ENCODE measurements at regions not wholly inside any gene's neighbourhood (a gene's known extent, or its start where the extent isn't known, plus 50 kb on each side); places are given as distances from the start of the nearest gene placed in this dataset.
A peak's percentile ranks its signal among the peaks of the same experiment; 100 is the strongest.

- Histone ChIP-seq H3K4me1 (peaks cover 4 to 9% (median 8%) of the 10 kb centered on the region in 4 donors), H3K4me3 (no peak overlapping the region), H3K27ac (no peak overlapping the region), H3K9me3 (no peaks in the 10 kb centered on the region), H3K27me3 (peaks cover 15% of the 10 kb centered on the region), H3K36me3 (no peaks in the 10 kb centered on the region)
- intact Hi-C loops (cut with DNase I; ENCODE audit: low total_unique reads) (loop anchor here (10.0 kb wide), 1 partner anchor 233 kb away; no protein-coding TSS in a partner anchor), in situ Hi-C loops (cut with MboI; ENCODE audit: low pct_ligation_motif_present in 1 of 4, low pct_unique_long_range_greater_than_20kb in 1 of 4, low sequenced_read_pairs in 3 of 4) (loop anchor here in 3 of 4 donors (10.0 to 25.0 kb wide), 4 partner anchors 226 to 451 kb away; no protein-coding TSS in a partner anchor)
- TF ChIP-seq EP300 (IDR thresholded peaks at IDR 0.05; ENCODE audit: low read depth) = no peak
- TF ChIP-seq CTCF (IDR thresholded peaks at IDR 0.05) = no peak
- no peak for TF ChIP-seq POLR2A (IDR thresholded peaks at IDR 0.05)
- no peak for TF ChIP-seq POLR2AphosphoS5 (IDR thresholded peaks at IDR 0.05)
- 51 to 57% methylated on average over 7 to 9 of the region's 9 CpGs for WGBS, 2 donors (ENCODE audit: low coverage in 1 of 2)
- DNase-seq = no peak
These were observed 480.7 kb downstream of the NPHP4 start for GRCh38 chr1:5511381-5512097.

GRCh38 chr1:5509664-5510452, 482.4 kb downstream of the NPHP4 start:
- peaks cover 4 to 9% (median 8%) of the 10 kb centered on the region in 4 donors for H3K4me1 ChIP-seq
- no peaks in the 10 kb centered on the region for H3K36me3 ChIP-seq
- TF ChIP-seq EP300 (IDR thresholded peaks at IDR 0.05; ENCODE audit: low read depth) (no peak), CTCF (IDR thresholded peaks at IDR 0.05) (peak; percentile 85 to 98 (median 95))
- peaks cover 15% of the 10 kb centered on the region for H3K27me3 ChIP-seq
- H3K4me3 ChIP-seq = no peak overlapping the region
- in situ Hi-C loops (cut with MboI; ENCODE audit: low pct_ligation_motif_present in 1 of 4, low pct_unique_long_range_greater_than_20kb in 1 of 4, low sequenced_read_pairs in 3 of 4) (loop anchor here in 3 of 4 donors (10.0 to 25.0 kb wide), 4 partner anchors 227 to 452 kb away; no protein-coding TSS in a partner anchor), intact Hi-C loops (cut with DNase I; ENCODE audit: low total_unique reads) (loop anchor here (10.0 kb wide), 1 partner anchor 235 kb away; no protein-coding TSS in a partner anchor)
- WGBS, 2 donors (ENCODE audit: low coverage in 1 of 2) = 28 to 29% methylated on average over 4 to 21 of the region's 21 CpGs
- peak; percentile 60 for DNase-seq
- no peak overlapping the region for H3K27ac ChIP-seq
- H3K9me3 ChIP-seq = no peaks in the 10 kb centered on the region

GRCh38 chr1:5508669-5509330, 483.4 kb downstream of the NPHP4 start:
- no peak for TF ChIP-seq CTCF (IDR thresholded peaks at IDR 0.05)
- no peak for TF ChIP-seq POLR2A (IDR thresholded peaks at IDR 0.05)
- TF ChIP-seq EP300 (IDR thresholded peaks at IDR 0.05; ENCODE audit: low read depth) = no peak
- DNase-seq = no peak
- no peaks in the 10 kb centered on the region for H3K36me3 ChIP-seq
- intact Hi-C loops (cut with DNase I; ENCODE audit: low total_unique reads) = no loop called here
- peaks cover 15% of the 10 kb centered on the region for H3K27me3 ChIP-seq
- no peak overlapping the region for H3K4me3 ChIP-seq
- peaks cover under 1 to 4% (median 3%) of the 10 kb centered on the region in 4 donors for H3K4me1 ChIP-seq
- H3K9me3 ChIP-seq = no peaks in the 10 kb centered on the region
- in situ Hi-C loops (cut with MboI; ENCODE audit: low pct_ligation_motif_present in 1 of 4, low pct_unique_long_range_greater_than_20kb in 1 of 4, low sequenced_read_pairs in 3 of 4) = loop anchor here in 3 of 4 donors (25.0 kb wide), 3 partner anchors 229 to 454 kb away; no protein-coding TSS in a partner anchor
- no peak overlapping the region for H3K27ac ChIP-seq
- WGBS, 2 donors (ENCODE audit: low coverage in 1 of 2) = 67% methylated on average over 9 of the region's 14 CpGs; no CpG with 5 or more reads in 1 of the 2 donors

GRCh38 chr1:5507340-5507739, 484.9 kb downstream of the NPHP4 start:
- in situ Hi-C loops (cut with MboI; ENCODE audit: low pct_ligation_motif_present in 1 of 4, low pct_unique_long_range_greater_than_20kb in 1 of 4, low sequenced_read_pairs in 3 of 4) = loop anchor here in 3 of 4 donors (25.0 kb wide), 3 partner anchors 230 to 455 kb away; no protein-coding TSS in a partner anchor
- Histone ChIP-seq H3K9me3 (no peaks in the 10 kb centered on the region), H3K27me3 (peaks cover 15% of the 10 kb centered on the region), H3K36me3 (no peaks in the 10 kb centered on the region), H3K4me1 (no peaks in the 10 kb centered on the region), H3K4me3 (no peak overlapping the region), H3K27ac (no peak overlapping the region)
- 60% methylated on average over 15 of the region's 15 CpGs; no CpG with 5 or more reads in 1 of the 2 donors for WGBS, 2 donors (ENCODE audit: low coverage in 1 of 2)
- TF ChIP-seq POLR2AphosphoS5 (IDR thresholded peaks at IDR 0.05) (no peak), CTCF (IDR thresholded peaks at IDR 0.05) (no peak), POLR2A (IDR thresholded peaks at IDR 0.05) (no peak), EP300 (IDR thresholded peaks at IDR 0.05; ENCODE audit: low read depth) (no peak)
- intact Hi-C loops (cut with DNase I; ENCODE audit: low total_unique reads) = no loop called here
- no peak for DNase-seq
